HAP-1 (cell line): ENCODE measurements at regions not wholly inside any gene's neighbourhood (a gene's known extent, or its start where the extent isn't known, plus 50 kb on each side); places are given as distances from the start of the nearest gene placed in this dataset.
"Not testable (repeated sequence)": the region's sequence is repeated elsewhere in the genome, so short reads cannot be mapped to it uniquely, and the experiment has no call there.

Experiments
- DNase-seq, 2 experiments: peaks; one replicate each; pipeline ENCODE4 v3.0.0-alpha.2; 2016 to 2020; ENCODE audit warnings: low spot score in 2 of 2
- H3K27me3 ChIP-seq: fragments of 250-450 bp; sonication (Bioruptor Pico); 2 replicates; pipeline ENCODE4 v1.5.1; 2020; ENCODE audit warnings: low read depth, mild to moderate bottlenecking, moderate library complexity
- H3K36me3 ChIP-seq: fragments of 250-450 bp; sonication (Bioruptor Pico); replicated peaks from 2 replicates; pipeline ENCODE4 v1.5.1; 2020; ENCODE audit warnings: mild to moderate bottlenecking
- H3K4me1 ChIP-seq: fragments of 250-450 bp; sonication (Bioruptor Pico); 2 replicates; pipeline ENCODE4 v1.5.1; 2020; ENCODE audit warnings: mild to moderate bottlenecking
- H3K4me3 ChIP-seq: fragments of 250-450 bp; sonication (Bioruptor Pico); 2 replicates; pipeline ENCODE4 v1.5.1; 2020; ENCODE audit warnings: mild to moderate bottlenecking, moderate library complexity
- H3K9me3 ChIP-seq: fragments of 250-450 bp; sonication (Bioruptor Pico); 2 replicates; pipeline ENCODE4 v1.5.1; 2020; ENCODE audit warnings: mild to moderate bottlenecking, moderate library complexity
- in situ Hi-C: fragments of 300-500 bp; cut with MboI; formaldehyde crosslinking; loops from 3 replicates; pipeline ENCODE4 v1.14.3; 2020; ENCODE audit warnings: low sequenced_read_pairs, inconsistent platforms, mixed read lengths

DNA sequence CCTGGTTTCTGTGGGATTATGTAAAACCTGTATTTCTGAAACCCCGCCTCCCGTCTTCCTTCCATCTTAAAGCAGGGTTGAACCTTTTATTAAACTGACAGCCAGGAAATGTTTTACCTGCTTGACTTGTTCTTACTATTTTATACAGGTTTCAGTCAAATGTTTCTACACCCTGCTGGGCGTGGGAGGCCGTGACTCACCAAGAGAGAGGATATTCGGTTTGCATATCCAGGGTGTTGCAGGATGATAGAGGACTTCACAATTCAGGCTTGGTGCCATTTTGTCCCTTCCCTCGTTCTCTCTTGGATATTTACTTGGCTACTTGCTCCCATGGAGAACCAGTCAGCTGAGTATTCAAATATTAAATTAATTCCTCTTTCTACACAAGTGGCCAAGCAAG, 69.7 kb downstream of the ARF6 start:
- H3K4me1 ChIP-seq = peaks cover 10% of the 10 kb centered on the region
- no peak for DNase-seq
- H3K36me3 ChIP-seq = no peaks in the 10 kb centered on the region
- no peaks in the 10 kb centered on the region for H3K27me3 ChIP-seq
- H3K4me3 ChIP-seq = no peak overlapping the region
- in situ Hi-C loops = no loop called here
- no peaks in the 10 kb centered on the region for H3K9me3 ChIP-seq

DNA sequence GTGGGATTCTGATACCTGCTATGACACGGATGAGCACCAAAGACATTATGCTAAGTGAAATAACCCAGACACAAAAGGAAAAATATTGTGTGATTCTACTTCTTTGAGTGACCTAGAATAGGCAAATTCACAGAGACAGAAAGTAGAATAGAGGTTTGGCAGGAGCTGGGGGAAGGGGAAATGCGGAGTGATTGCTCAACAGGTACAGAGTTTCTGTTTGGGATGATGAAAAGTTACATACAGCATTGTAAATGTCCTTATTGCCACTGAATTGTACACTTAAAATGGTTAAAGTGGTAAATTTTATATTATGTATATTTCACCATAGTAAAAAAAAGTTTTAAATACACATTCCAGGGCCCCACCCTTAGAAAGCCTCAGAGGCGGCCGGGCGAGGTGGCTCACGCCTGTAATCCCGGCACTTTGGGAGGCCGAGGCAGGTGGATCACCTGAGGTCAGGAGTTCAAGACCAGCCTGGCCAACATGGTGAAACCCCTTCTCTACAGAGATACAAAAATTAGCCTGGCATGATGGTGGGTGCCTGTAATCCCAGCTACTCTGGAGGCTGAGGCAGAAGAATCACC, 72.3 kb downstream of the ARF6 start:
- H3K4me3 ChIP-seq, in situ Hi-C loops, H3K9me3 ChIP-seq, H3K36me3 ChIP-seq, H3K27me3 ChIP-seq, DNase-seq: not testable (repeated sequence)
- peaks cover 14% of the 10 kb centered on the region for H3K4me1 ChIP-seq

DNA sequence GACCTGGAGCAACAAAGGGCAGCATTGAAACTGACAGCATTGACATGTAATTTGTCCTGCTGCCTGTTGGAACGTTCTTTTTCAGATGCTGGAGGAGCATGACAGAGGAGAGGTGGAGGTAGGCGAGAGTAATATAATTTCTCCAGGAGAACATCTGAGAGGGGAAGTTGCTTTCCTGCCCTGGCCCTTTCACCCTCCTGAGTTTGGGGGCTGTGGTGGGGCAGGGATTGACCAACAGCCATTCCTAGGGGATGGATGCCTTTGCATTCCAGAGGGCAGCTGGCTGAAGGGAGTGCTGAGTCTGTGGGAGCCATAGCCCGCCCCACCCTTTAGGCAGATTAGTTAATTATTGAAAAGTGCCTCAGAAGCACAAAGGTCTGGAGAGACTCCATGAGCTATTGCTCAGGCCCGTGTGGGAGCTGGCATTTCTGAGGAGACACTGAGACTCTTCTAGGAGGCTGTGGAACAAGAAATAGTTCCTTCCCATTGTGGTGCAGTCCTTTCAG, 73.5 kb downstream of the ARF6 start:
- H3K4me3 ChIP-seq = no peak overlapping the region
- DNase-seq = peak; percentile 53 to 63
- no peaks in the 10 kb centered on the region for H3K27me3 ChIP-seq
- in situ Hi-C loops = no loop called here
- no peaks in the 10 kb centered on the region for H3K9me3 ChIP-seq
- peaks cover 26% of the 10 kb centered on the region for H3K4me1 ChIP-seq
- no peaks in the 10 kb centered on the region for H3K36me3 ChIP-seq

DNA sequence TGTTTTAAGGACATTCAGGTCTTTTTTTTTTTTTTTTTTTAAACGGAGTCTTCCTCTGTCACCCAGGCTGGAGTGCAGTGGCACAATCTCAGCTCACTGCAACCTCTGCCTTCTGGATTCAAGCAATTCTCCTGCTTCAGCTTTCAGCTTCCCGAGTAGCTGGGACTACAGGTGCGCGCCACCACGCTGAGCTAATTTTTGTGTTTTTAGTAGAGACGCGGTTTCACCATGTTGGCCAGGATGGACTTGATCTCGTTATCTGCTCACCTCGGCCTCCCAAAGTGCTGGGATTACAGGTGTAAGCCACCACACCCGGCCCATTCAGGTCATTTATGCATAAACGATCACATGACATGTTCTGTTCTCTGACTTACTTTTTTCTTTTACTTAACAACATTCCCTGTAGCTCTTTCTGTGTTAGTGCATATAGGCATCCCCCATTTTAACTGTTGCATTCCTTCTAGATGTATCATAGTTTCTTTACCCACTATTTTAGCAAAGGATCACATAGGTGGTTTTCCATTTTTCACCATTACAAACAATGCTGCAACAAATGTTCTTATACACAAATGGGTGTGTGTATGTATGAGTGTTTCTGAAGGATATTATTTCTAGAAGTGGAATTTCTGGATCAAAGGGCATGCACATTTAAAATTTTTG, 74.2 kb downstream of the ARF6 start:
- in situ Hi-C loops = no loop called here
- no peak overlapping the region for H3K4me3 ChIP-seq
- H3K27me3 ChIP-seq = no peaks in the 10 kb centered on the region

DNA sequence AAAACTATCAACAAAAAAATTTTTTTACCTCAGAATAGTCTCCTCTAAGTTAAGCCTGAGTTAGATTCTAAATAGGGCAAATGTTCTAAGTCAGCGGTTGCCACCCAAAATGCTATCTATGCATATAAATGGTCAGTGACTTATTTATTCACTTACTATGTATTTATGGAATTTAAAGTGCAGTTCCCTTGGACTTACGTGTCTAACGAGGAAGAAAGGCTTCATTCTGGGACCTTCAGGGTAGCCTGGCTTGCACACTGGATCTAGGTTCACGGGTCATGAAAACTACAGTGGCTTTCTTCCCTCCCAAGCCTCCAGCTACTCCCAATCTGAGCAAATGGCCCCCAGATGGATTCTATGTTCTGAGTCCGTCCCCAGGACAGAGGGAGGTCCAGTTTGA, 77.1 kb downstream of the ARF6 start:
- no peaks in the 10 kb centered on the region for H3K27me3 ChIP-seq

More for the DNA sequence above, 74.2 kb downstream of the ARF6 start:
- Histone ChIP-seq H3K9me3 (no peaks in the 10 kb centered on the region), H3K36me3 (no peaks in the 10 kb centered on the region), H3K4me1 (peaks cover 34% of the 10 kb centered on the region)
- DNase-seq = no peak

DNA sequence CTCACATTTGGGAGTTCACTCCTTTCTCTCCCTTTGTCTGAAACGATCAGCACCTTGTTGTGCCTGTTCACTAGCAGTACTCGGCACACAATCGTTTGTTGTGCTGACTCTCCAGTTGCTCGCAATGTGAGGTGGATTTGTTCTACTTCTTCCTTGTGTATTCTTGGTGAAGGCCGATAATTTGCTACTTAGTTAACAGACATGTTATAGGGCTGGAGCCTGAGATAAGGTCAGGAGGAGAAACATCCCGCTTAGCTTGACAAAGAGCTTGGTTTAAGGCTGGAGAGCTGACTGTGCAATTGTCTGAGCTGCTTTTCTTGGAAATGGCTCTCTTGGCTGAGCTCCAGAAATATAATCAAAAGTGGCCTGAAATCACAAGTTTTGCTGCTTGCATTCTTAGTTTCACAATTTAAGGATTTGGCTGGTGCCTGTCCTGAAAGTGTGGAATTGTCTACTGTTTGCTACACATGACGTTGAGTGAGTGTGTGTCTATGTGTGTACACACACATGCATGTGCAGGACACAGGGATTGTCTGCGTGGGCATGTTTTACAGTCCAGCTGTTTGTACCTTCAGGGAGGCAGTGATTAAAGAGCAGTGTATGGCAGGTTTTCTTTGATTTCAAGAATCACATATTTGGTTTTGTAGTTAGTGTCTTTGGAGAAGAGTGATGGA, 77.7 kb downstream of the ARF6 start:
- in situ Hi-C loops = no loop called here
- Histone ChIP-seq H3K4me1 (peaks cover 49% of the 10 kb centered on the region), H3K4me3 (no peak overlapping the region), H3K36me3 (no peaks in the 10 kb centered on the region), H3K27me3 (no peaks in the 10 kb centered on the region), H3K9me3 (no peaks in the 10 kb centered on the region)
- peak; percentile 28 to 44 for DNase-seq

More for the DNA sequence above, 77.1 kb downstream of the ARF6 start:
- peaks cover 46% of the 10 kb centered on the region for H3K4me1 ChIP-seq
- in situ Hi-C loops = no loop called here
- no peak overlapping the region for H3K4me3 ChIP-seq
- no peak for DNase-seq
- no peaks in the 10 kb centered on the region for H3K9me3 ChIP-seq
- no peaks in the 10 kb centered on the region for H3K36me3 ChIP-seq

DNA sequence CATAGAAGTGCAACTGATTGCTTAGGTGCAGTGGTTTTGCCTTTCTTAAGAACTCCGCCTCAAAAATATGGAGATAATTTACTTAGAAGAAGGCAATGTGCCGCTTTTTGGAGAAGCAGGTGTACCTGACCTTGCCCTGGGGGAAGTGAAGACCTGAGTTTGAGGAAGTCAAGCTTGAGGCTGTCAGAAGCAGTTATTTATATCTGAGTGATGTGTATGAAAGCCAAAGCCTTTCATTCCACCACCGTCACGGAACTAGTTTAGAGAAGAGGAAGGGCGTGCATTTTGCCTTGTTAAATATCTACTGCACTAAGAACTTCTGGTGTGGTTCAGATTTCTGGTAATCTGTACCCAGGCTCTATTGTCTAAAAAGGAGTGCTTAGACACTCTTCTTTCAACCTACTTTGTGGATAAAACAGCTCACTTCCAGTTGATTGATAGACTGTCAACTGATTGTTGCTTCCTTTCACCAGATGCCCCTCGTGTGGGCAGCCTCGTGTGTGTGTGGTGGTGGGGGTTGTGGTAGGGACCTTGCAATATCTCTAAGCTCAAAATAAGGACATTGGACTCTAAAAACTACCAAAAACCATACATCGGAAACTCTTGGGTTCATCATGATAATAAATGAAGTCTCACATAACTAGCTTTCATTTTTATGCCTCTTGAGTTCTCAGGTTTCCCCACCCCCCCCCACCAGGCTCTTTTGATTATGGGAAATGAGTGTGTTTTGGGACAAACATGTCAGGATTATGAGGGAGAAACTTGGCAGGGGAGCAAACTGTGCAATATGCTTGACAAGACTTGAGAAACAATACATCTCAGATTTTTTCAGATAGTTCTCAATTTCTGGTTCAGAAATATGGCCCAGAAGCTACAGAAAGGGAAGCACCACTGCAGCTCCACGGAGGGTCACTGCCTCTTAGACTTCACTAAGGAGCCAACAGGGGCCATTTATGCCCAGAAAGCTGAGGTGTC, 78.6 kb downstream of the ARF6 start:
- peak; percentile 25 to 63 for DNase-seq
- no peaks in the 10 kb centered on the region for H3K27me3 ChIP-seq
- peaks cover 47% of the 10 kb centered on the region for H3K4me1 ChIP-seq
- in situ Hi-C loops = no loop called here
- no peaks in the 10 kb centered on the region for H3K9me3 ChIP-seq
- H3K36me3 ChIP-seq = no peaks in the 10 kb centered on the region
- H3K4me3 ChIP-seq = no peak overlapping the region

DNA sequence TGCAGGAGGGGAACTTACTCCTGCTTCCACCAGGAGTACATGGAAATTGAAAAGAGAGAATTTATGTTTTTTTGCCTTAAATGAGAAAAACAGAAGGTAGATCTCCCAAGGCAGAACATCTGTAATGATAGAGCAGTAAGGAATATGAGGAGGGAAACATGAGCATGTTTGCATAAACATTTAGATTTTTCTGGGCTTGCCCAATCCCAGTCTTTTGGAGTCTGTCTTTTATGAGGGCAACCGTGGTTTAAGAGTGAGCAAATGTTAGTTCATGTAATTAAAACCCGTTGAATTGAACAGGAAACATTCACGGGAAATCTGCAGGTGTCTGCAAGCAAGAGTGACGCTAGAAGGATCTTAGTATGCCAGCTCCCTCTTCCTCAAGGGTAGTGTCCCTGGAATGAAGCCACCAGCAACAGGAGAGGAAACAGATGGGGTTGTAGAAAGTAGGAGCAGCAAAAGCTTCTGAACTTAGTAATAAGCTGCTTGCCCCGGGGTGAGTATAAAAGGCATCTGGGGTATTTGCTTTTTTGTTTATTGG, 79.3 kb downstream of the ARF6 start:
- DNase-seq = no peak
- no peaks in the 10 kb centered on the region for H3K9me3 ChIP-seq

DNA sequence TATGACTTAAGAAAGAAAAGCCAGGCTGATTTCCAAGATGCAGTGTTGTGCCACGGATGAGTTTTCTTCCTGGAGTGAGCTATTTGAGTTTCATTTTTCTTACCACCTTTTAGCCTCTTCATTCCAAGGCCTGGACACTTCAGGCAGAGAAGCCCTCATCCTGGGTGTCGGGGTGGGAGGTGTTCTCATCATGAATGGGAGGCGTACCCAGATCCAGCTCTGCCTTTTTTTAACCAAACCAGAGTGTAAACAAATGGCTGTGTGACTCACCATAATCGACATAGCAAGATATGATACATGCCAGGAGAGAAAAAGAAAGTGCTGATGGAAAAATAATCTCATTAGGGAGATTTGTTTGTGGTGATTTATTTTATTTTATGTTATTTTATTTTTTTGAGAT, 79.9 kb downstream of the ARF6 start:
- DNase-seq = peak in 1 of 2 experiments; percentile 39
- peaks cover 44% of the 10 kb centered on the region for H3K4me1 ChIP-seq
- H3K4me3 ChIP-seq = no peak overlapping the region
- no peaks in the 10 kb centered on the region for H3K27me3 ChIP-seq
- H3K36me3 ChIP-seq = no peaks in the 10 kb centered on the region
- in situ Hi-C loops = no loop called here
- no peaks in the 10 kb centered on the region for H3K9me3 ChIP-seq

More for the DNA sequence above, 79.3 kb downstream of the ARF6 start:
- no peaks in the 10 kb centered on the region for H3K36me3 ChIP-seq
- no peak overlapping the region for H3K4me3 ChIP-seq
- H3K27me3 ChIP-seq = no peaks in the 10 kb centered on the region
- H3K4me1 ChIP-seq = peaks cover 44% of the 10 kb centered on the region
- in situ Hi-C loops = no loop called here

DNA sequence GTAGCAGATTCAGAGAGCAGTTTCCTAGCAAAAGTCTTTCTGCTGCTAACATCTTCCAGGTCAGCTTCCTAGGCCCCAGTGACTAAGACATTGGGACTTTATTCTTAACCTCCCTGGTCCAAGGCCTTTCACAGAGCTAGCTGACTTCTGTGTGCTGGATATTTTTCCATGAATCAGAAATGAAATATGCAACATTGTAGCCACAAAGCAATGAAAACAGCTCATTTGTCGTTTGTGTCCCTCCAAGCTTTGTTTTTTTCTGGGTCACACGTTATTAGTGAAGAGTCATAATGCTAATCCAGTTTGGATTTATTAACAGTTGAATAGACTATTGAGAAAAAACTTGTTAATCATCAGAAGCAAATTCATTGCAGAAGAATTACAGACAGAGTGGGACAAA, 82.4 kb downstream of the ARF6 start:
- Histone ChIP-seq H3K9me3 (no peaks in the 10 kb centered on the region), H3K4me1 (peaks cover 39% of the 10 kb centered on the region), H3K27me3 (no peaks in the 10 kb centered on the region), H3K36me3 (no peaks in the 10 kb centered on the region), H3K4me3 (no peak overlapping the region)
- DNase-seq = peak; percentile 36 to 74
- in situ Hi-C loops = no loop called here

DNA sequence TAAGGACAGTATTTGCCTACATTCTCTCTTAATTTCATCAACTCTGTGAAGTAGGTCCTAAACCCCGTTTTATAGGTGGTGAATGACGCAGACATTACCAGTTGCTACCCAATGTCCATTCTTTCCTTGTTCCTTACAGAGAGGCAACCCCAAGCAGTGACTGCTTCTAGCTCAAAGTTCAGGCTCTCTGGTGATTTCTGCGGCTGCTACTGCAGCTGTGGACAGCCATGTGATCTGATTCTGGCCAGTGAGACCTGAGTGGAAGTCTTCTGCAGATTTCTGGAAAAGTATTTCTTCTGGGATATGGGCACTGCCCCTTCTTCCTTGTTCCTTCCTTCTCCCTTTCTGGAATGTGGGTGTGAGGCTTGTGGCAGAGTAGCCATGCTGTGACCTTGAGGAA, 82.9 kb downstream of the ARF6 start:
- Histone ChIP-seq H3K4me3 (no peak overlapping the region), H3K9me3 (no peaks in the 10 kb centered on the region), H3K27me3 (peaks cover under 1% of the 10 kb centered on the region; the same call in 1 of the 2 replicates), H3K36me3 (no peaks in the 10 kb centered on the region), H3K4me1 (peaks cover 34% of the 10 kb centered on the region)
- DNase-seq = no peak
- in situ Hi-C loops = no loop called here

DNA sequence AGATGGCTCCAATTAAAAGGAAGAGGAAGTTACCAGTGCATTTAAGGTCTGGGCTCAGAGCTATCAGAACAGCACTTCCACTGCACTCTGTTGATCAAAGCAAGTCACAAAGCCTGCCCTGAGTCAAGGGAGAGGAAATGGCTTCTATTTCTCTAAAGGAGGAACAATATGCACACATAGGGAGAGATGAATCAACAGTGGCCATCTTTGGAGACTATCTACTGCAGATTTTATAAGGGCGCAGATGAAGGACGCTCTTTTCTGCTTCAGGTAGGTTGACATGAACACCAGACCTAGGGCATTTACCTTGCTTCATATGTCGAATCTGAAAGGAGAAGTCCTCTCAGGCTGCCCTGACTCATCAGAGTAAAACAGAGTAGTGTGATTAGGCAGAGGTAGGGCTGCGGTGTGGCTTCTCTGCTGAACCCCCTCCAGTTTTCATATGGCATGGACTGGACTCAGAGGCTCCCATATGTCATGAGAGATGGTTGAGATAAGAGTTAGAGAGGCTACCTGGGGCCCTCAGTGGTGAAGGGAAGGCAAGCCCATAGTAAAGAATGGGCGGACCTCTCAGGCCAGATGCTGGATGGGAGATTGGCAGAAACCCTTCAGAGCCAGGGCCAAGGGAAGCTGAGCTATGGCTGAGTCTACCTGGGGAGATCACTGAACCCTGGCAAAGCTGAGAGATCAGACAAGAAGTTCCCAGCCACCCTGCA, 84.4 kb downstream of the ARF6 start:
- no peaks in the 10 kb centered on the region for H3K36me3 ChIP-seq
- no peaks in the 10 kb centered on the region for H3K9me3 ChIP-seq
- DNase-seq = no peak
- H3K27me3 ChIP-seq = peaks cover 7% of the 10 kb centered on the region; the same call in 1 of the 2 replicates
- H3K4me3 ChIP-seq = no peak overlapping the region
- peaks cover 19% of the 10 kb centered on the region for H3K4me1 ChIP-seq
- in situ Hi-C loops = no loop called here

DNA sequence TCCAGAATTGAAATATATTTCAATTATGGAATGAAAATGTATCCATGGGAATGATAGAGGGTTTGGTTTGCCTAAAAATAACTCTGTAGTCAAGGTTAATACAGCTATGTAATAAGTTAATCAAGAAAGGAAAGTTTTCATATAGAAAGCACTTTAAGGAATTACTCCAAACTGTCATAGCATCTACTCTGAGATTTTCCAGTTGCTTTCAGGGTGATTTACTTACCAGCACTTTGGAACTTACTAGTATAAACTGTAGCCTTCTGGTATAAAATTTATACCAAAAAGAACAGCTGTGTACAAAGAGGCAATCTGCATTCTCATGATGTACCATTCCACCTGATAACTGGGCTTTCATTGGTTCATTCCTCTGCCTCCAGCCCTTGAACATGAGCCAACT, 87.1 kb downstream of the ARF6 start:
- DNase-seq = no peak
- Histone ChIP-seq H3K4me3 (no peak overlapping the region), H3K36me3 (no peaks in the 10 kb centered on the region), H3K4me1 (peaks cover 7% of the 10 kb centered on the region), H3K9me3 (no peaks in the 10 kb centered on the region), H3K27me3 (peaks cover 8% of the 10 kb centered on the region; the same call in 1 of the 2 replicates)
- in situ Hi-C loops = no loop called here
